ENCODE measurements at regions not wholly inside any gene's neighbourhood (a gene's known extent, or its start where the extent isn't known, plus 50 kb on each side); places are given as distances from the start of the nearest gene placed in this dataset.
A peak's percentile ranks its signal among the peaks of the same experiment; 100 is the strongest.

GRCh38 chr2:111691164-111691875 lies 192.7 kb downstream of the ANAPC1 start:
- peaks cover 4% of the 10 kb centered on the region for H3K4me1 Mint-ChIP-seq
- H3K9ac ChIP-seq (ENCODE audit: extremely low read depth, low read length, poor library complexity, severe bottlenecking) = no peak overlapping the region
- no peaks in the 10 kb centered on the region for H3K36me3 ChIP-seq (ENCODE audit: control insufficient read depth, insufficient read depth, low read length)
- H3K27ac ChIP-seq (ENCODE audit: low read depth, low read length) = no peak overlapping the region
- WGBS, 2 experiments (ENCODE audit: insufficient coverage in 1 of 2, insufficient read length in 1 of 2) = 90 to 93% methylated on average over 3 to 5 of the region's 5 CpGs
- no peak for TF ChIP-seq CTCF (conservative IDR thresholded peaks at IDR 0.05)
- H3K4me3 ChIP-seq (ENCODE audit: low read length) = no peak overlapping the region
- peaks cover 12% of the 10 kb centered on the region for H3K27me3 ChIP-seq (ENCODE audit: control insufficient read depth, insufficient read depth, low read length, poor library complexity, severe bottlenecking)
- no peaks in the 10 kb centered on the region for H3K4me1 ChIP-seq (ENCODE audit: control insufficient read depth, insufficient read depth, low read length)
- H3K9me3 ChIP-seq (ENCODE audit: control insufficient read depth, low read length) = no peaks in the 10 kb centered on the region
- DNase-seq = no peak
- H3K36me3 Mint-ChIP-seq (ENCODE audit: low read depth) = peaks cover 2% of the 10 kb centered on the region
- peaks cover 6% of the 10 kb centered on the region for H3K27me3 Mint-ChIP-seq (ENCODE audit: insufficient read depth)
- no peak overlapping the region for H3K27ac Mint-ChIP-seq
- no peak overlapping the region for H3K4me3 Mint-ChIP-seq
- H3K9me3 Mint-ChIP-seq = peaks cover 8% of the 10 kb centered on the region

DNA sequence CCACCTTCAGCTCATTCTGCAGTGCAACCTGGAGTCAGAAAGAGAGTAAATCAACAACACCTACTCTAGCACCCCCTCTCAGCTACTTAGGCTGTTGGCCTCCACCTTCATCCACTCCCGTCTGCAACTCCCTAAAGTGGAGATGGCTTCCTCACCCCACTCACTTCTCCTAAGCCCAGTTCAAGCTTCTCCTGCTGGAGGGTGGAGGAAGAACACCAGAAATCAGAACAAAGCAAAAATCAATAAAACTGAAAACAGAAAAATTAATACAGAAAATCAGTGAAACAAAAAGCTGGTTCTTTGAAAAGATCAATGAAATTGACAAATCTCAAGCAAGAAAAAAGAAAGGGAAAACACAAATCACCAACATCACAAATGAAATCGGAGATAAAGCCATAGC lies 191.7 kb downstream of the ANAPC1 start:
- peaks cover 6% of the 10 kb centered on the region for H3K27me3 Mint-ChIP-seq (ENCODE audit: insufficient read depth)
- H3K9me3 Mint-ChIP-seq = peaks cover 8% of the 10 kb centered on the region
- peak; percentile 60 for TF ChIP-seq CTCF (conservative IDR thresholded peaks at IDR 0.05)
- H3K4me3 Mint-ChIP-seq = no peak overlapping the region
- peaks cover 4% of the 10 kb centered on the region for H3K4me1 Mint-ChIP-seq
- H3K27me3 ChIP-seq (ENCODE audit: control insufficient read depth, insufficient read depth, low read length, poor library complexity, severe bottlenecking) = peaks cover 6% of the 10 kb centered on the region
- no peaks in the 10 kb centered on the region for H3K36me3 ChIP-seq (ENCODE audit: control insufficient read depth, insufficient read depth, low read length)
- H3K27ac Mint-ChIP-seq = no peak overlapping the region
- no peak overlapping the region for H3K4me3 ChIP-seq (ENCODE audit: low read length)
- peaks cover 2% of the 10 kb centered on the region for H3K36me3 Mint-ChIP-seq (ENCODE audit: low read depth)
- 88 to 100% methylated on average over 1 to 2 of the region's 2 CpGs for WGBS, 2 experiments (ENCODE audit: insufficient coverage in 1 of 2, insufficient read length in 1 of 2)
- DNase-seq = no peak
- no peaks in the 10 kb centered on the region for H3K4me1 ChIP-seq (ENCODE audit: control insufficient read depth, insufficient read depth, low read length)
- H3K9me3 ChIP-seq (ENCODE audit: control insufficient read depth, low read length) = no peaks in the 10 kb centered on the region
- H3K27ac ChIP-seq (ENCODE audit: low read depth, low read length) = no peak overlapping the region
- no peak overlapping the region for H3K9ac ChIP-seq (ENCODE audit: extremely low read depth, low read length, poor library complexity, severe bottlenecking)

GRCh38 chr2:111694700-111695101 lies 189.3 kb downstream of the ANAPC1 start:
- Mint-ChIP-seq H3K9me3 (peaks cover 8% of the 10 kb centered on the region), H3K36me3 (ENCODE audit: low read depth) (peaks cover 2% of the 10 kb centered on the region), H3K4me3 (no peak overlapping the region), H3K27ac (no peak overlapping the region), H3K4me1 (peaks cover 7% of the 10 kb centered on the region), H3K27me3 (ENCODE audit: insufficient read depth) (peaks cover 3% of the 10 kb centered on the region)
- no peak for DNase-seq
- H3K9me3 ChIP-seq (ENCODE audit: control insufficient read depth, low read length) = no peaks in the 10 kb centered on the region
- 95 to 100% methylated on average over 3 of the region's 3 CpGs for whole genome bisulfite sequencing, 2 experiments (ENCODE audit: insufficient coverage in 1 of 2, insufficient read length in 1 of 2)
- no peaks in the 10 kb centered on the region for H3K4me1 ChIP-seq (ENCODE audit: control insufficient read depth, insufficient read depth, low read length)
- no peak for TF ChIP-seq CTCF (conservative IDR thresholded peaks at IDR 0.05)
- no peaks in the 10 kb centered on the region for H3K36me3 ChIP-seq (ENCODE audit: control insufficient read depth, insufficient read depth, low read length)
- no peak overlapping the region for H3K4me3 ChIP-seq (ENCODE audit: low read length)
- no peak overlapping the region for H3K27ac ChIP-seq (ENCODE audit: low read depth, low read length)
- H3K27me3 ChIP-seq (ENCODE audit: control insufficient read depth, insufficient read depth, low read length, poor library complexity, severe bottlenecking) = no peaks in the 10 kb centered on the region
- H3K9ac ChIP-seq (ENCODE audit: extremely low read depth, low read length, poor library complexity, severe bottlenecking) = no peak overlapping the region
